Endothelial cell of umbilical vein (primary cell): ENCODE measurements at regions not wholly inside any gene's neighbourhood (a gene's known extent, or its start where the extent isn't known, plus 50 kb on each side); places are given as distances from the start of the nearest gene placed in this dataset.
"Not testable (repeated sequence)": the region's sequence is repeated elsewhere in the genome, so short reads cannot be mapped to it uniquely, and the experiment has no call there.

ENCODE experiments used
- BruUV-seq: library from RNA; stranded (reverse); fragments of 400-500 nt; replicated peaks from 2 replicates; lab custom pipeline; 2021; lab: Mats Ljungman, UMichigan
- CTCF ChIA-PET: fragments of 300-600, 350-600 bp; sonication (Branson Sonifier 250); formaldehyde crosslinking; loops from one replicate; lab custom pipeline; 2021; ENCODE audit warnings: antibody characterized with exemption, inconsistent platforms; lab: Charles Lee
- POLR2A ChIA-PET: fragments of 300-600, 350-600 bp; sonication (Branson Sonifier 250); formaldehyde crosslinking; loops from one replicate; lab custom pipeline; 2021; ENCODE audit warnings: antibody characterized with exemption, inconsistent platforms; lab: Charles Lee
- DNase-seq: peaks from one replicate; pipeline ENCODE4 v3.0.0-alpha.2; 2011; ENCODE audit warnings: low read depth, low spot score
- FAIRE-seq: peaks from 2 replicates; lab custom pipeline; 2011; peaks lifted over from hg19 to GRCh38; lab: Jason Lieb, UNC
- H2AFZ ChIP-seq: 2 replicates; pipeline ENCODE4 v1.6.0; 2012; ENCODE audit warnings: low read depth, low read length, control low read depth, inconsistent platforms
- H3K27ac ChIP-seq: 2 replicates; pipeline ENCODE4 v1.5.1; 2011; ENCODE audit warnings: low read depth, mild to moderate bottlenecking, control low read depth, low read length, moderate library complexity; ENCODE audit not compliant: insufficient read depth
- H3K27me3 ChIP-seq, 2 experiments: 2 replicates each; pipeline versions ENCODE4 v1.6.0 to v1.6.1; 2011; ENCODE audit warnings: low read length in 2 of 2, mixed read lengths in 1 of 2; ENCODE audit not compliant: control insufficient read depth in 2 of 2, insufficient read depth in 2 of 2
- H3K36me3 ChIP-seq, 2 experiments: 2 replicates in 1 of 2; 3 replicates in 1 of 2; pipeline ENCODE4 v1.5.1; 2011; ENCODE audit warnings: low read length in 2 of 2, mild to moderate bottlenecking in 1 of 2, moderate library complexity in 1 of 2; ENCODE audit not compliant: control insufficient read depth in 2 of 2, insufficient read depth in 2 of 2; ENCODE audit errors: extremely low read depth in 1 of 2
- H3K4me1 ChIP-seq: 3 replicates; pipeline ENCODE4 v1.5.1; 2011; ENCODE audit warnings: mild to moderate bottlenecking, low read length; ENCODE audit not compliant: control insufficient read depth, insufficient read depth; ENCODE audit errors: extremely low read depth
- H3K4me2 ChIP-seq: 2 replicates; pipeline ENCODE4 v1.6.1; 2011; ENCODE audit warnings: low read length, control low read depth, mixed read lengths; ENCODE audit not compliant: insufficient read depth
- H3K4me3 ChIP-seq, 3 experiments: fragments of 200-600 bp in 1 of 3; sonication (generic), shearing (Covaris generic) in 1 of 3; replicated peaks in 1 of 3; 2 replicates each; pipeline ENCODE4 v1.5.1; 2011 to 2016; ENCODE audit warnings: control low read depth in 3 of 3, low read length in 3 of 3, mild to moderate bottlenecking in 2 of 3, inconsistent platforms in 1 of 3, low read depth in 1 of 3, moderate library complexity in 1 of 3; ENCODE audit not compliant: insufficient read depth in 1 of 3
- H3K79me2 ChIP-seq: 2 replicates; pipeline ENCODE4 v1.6.0; 2012; ENCODE audit warnings: low read length, inconsistent platforms; ENCODE audit not compliant: control insufficient read depth, insufficient read depth
- H3K9ac ChIP-seq: replicated peaks from 2 replicates; pipeline ENCODE3; 2011; ENCODE audit warnings: low read length, control low read depth; ENCODE audit not compliant: insufficient read depth; ENCODE audit errors: extremely low read depth
- H3K9me1 ChIP-seq: replicated peaks from 3 replicates; pipeline ENCODE4 v1.6.0; 2011; ENCODE audit warnings: mild to moderate bottlenecking, low read length; ENCODE audit not compliant: control insufficient read depth, insufficient read depth; ENCODE audit errors: extremely low read depth
- H3K9me3 ChIP-seq: replicated peaks from 2 replicates; pipeline ENCODE4 v1.5.1; 2012; ENCODE audit warnings: low read length, inconsistent platforms; ENCODE audit not compliant: control insufficient read depth, insufficient read depth
- H4K20me1 ChIP-seq: replicated peaks from 2 replicates; pipeline ENCODE3; 2011; ENCODE audit warnings: mild to moderate bottlenecking, low read length; ENCODE audit not compliant: control insufficient read depth, insufficient read depth; ENCODE audit errors: extremely low read depth
- dilution Hi-C: fragments of 300-500 bp; cut with MboI; formaldehyde crosslinking; loops from one replicate; pipeline ENCODE4 v1.15.0; 2019; ENCODE audit warnings: low sequenced_read_pairs; ENCODE audit not compliant: extremely low pct_ligation_motif_present
- intact Hi-C: fragments of 100-400 bp; cut with micrococcal nuclease; formaldehyde crosslinking; loops from one replicate; pipeline ENCODE4 v1.10.0; 2022

GRCh38 chr1:65542592-65542991 is 122.1 kb downstream of the LEPR start:
- DNase-seq, BruUV-seq, FAIRE-seq, H3K36me3 ChIP-seq, H3K27ac ChIP-seq, H3K27me3 ChIP-seq, H3K4me2 ChIP-seq, CTCF ChIA-PET, H3K9me1 ChIP-seq, H3K9ac ChIP-seq, POLR2A ChIA-PET, H3K9me3 ChIP-seq, H2AFZ ChIP-seq, dilution Hi-C loops, intact Hi-C loops, H3K79me2 ChIP-seq, H3K4me3 ChIP-seq, H4K20me1 ChIP-seq: not testable (repeated sequence)
- peaks cover 12% of the 10 kb centered on the region for H3K4me1 ChIP-seq

GRCh38 chr1:65550306-65551010 is 130.0 kb downstream of the LEPR start:
- H3K79me2 ChIP-seq, DNase-seq, CTCF ChIA-PET, H3K27me3 ChIP-seq, H3K4me3 ChIP-seq, intact Hi-C loops, H3K4me2 ChIP-seq, H3K9me1 ChIP-seq, H3K9ac ChIP-seq, H2AFZ ChIP-seq, H3K9me3 ChIP-seq, H3K27ac ChIP-seq, H4K20me1 ChIP-seq, H3K36me3 ChIP-seq, FAIRE-seq, H3K4me1 ChIP-seq, BruUV-seq, dilution Hi-C loops, POLR2A ChIA-PET: not testable (repeated sequence)

- H3K36me3 ChIP-seq, BruUV-seq, H3K4me1 ChIP-seq, H2AFZ ChIP-seq, H3K9me3 ChIP-seq, intact Hi-C loops, POLR2A ChIA-PET, H3K79me2 ChIP-seq, dilution Hi-C loops, FAIRE-seq, H3K9ac ChIP-seq, H3K27ac ChIP-seq, H3K27me3 ChIP-seq, DNase-seq, H3K9me1 ChIP-seq, H4K20me1 ChIP-seq, H3K4me2 ChIP-seq, H3K4me3 ChIP-seq: not testable (repeated sequence)
- CTCF ChIA-PET: interaction anchor here (1.1 kb wide), 1 partner anchor 34 kb away, joined by 3 read pairs; no protein-coding TSS in a partner anchor
Measured at GRCh38 chr1:65552484-65552883, 132.0 kb downstream of the LEPR start.

- H3K9me1 ChIP-seq, H3K27ac ChIP-seq, H3K4me1 ChIP-seq, DNase-seq, H2AFZ ChIP-seq, H3K9me3 ChIP-seq, POLR2A ChIA-PET, H3K36me3 ChIP-seq, H3K79me2 ChIP-seq, H3K9ac ChIP-seq, H4K20me1 ChIP-seq, H3K27me3 ChIP-seq, dilution Hi-C loops, intact Hi-C loops, BruUV-seq, FAIRE-seq, H3K4me2 ChIP-seq, H3K4me3 ChIP-seq: not testable (repeated sequence)
- CTCF ChIA-PET: interaction anchor here (1.6 kb wide), 1 partner anchor 26 kb away, joined by 3 read pairs; no protein-coding TSS in a partner anchor
Measured at GRCh38 chr1:65554086-65554764, 133.8 kb downstream of the LEPR start.
